OCI-LY1 (cell line): ENCODE measurements at regions not wholly inside any gene's neighbourhood (a gene's known extent, or its start where the extent isn't known, plus 50 kb on each side); places are given as distances from the start of the nearest gene placed in this dataset.

ENCODE experiments used
- H2AFZ ChIP-seq: fragments of 200-600 bp; sonication (generic), shearing (Covaris generic); 2 replicates; pipeline ENCODE4 v1.6.0; 2014; ENCODE audit warnings: antibody characterized with exemption, mild to moderate bottlenecking, low read length
- H3F3A ChIP-seq: fragments of 200-600 bp; sonication (generic), shearing (Covaris generic); 2 replicates; pipeline ENCODE4 v1.6.0; 2014; ENCODE audit warnings: mild to moderate bottlenecking, antibody characterized with exemption, low read length, moderate library complexity; ENCODE audit not compliant: insufficient read depth
- H3K27ac ChIP-seq: fragments of 200-600 bp; sonication (generic); 2 replicates; pipeline ENCODE4 v1.5.1; 2014; ENCODE audit warnings: low read length, mixed run types, mild to moderate bottlenecking, low read depth; ENCODE audit not compliant: poor library complexity, severe bottlenecking
- H3K27me3 ChIP-seq: fragments of 200-600 bp; sonication (generic); 2 replicates; pipeline ENCODE4 v1.6.0; 2014; ENCODE audit warnings: antibody characterized with exemption, mild to moderate bottlenecking, low read length, moderate library complexity; ENCODE audit not compliant: insufficient read depth
- H3K36me3 ChIP-seq: fragments of 200-600 bp; sonication (generic); 2 replicates; pipeline ENCODE4 v1.6.1; 2014; ENCODE audit warnings: mild to moderate bottlenecking, antibody characterized with exemption, low read length, moderate library complexity, mixed read lengths; ENCODE audit not compliant: insufficient read depth
- H3K4me1 ChIP-seq: fragments of 200-600 bp; sonication (generic); 2 replicates; pipeline ENCODE4 v1.5.1; 2014; ENCODE audit warnings: mild to moderate bottlenecking, low read length, moderate library complexity; ENCODE audit not compliant: insufficient read depth, severe bottlenecking
- H3K4me2 ChIP-seq: fragments of 200-600 bp; sonication (generic), shearing (Covaris generic); 2 replicates; pipeline ENCODE4 v1.6.1; 2014; ENCODE audit warnings: low read length
- H3K4me3 ChIP-seq: fragments of 200-600 bp; sonication (generic); 2 replicates; pipeline ENCODE4 v1.5.1; 2014; ENCODE audit warnings: low read length, low read depth, mild to moderate bottlenecking, mixed read lengths; ENCODE audit not compliant: poor library complexity, severe bottlenecking
- H3K79me2 ChIP-seq: fragments of 200-600 bp; shearing (Covaris generic); 2 replicates; pipeline ENCODE4 v1.6.1; 2016; ENCODE audit warnings: mixed run types, low read length, mixed read lengths; ENCODE audit not compliant: insufficient read depth
- H3K9ac ChIP-seq: fragments of 200-600 bp; sonication (generic), shearing (Covaris generic); 2 replicates; pipeline ENCODE4 v1.6.1; 2014; ENCODE audit warnings: mild to moderate bottlenecking, low read length, mixed read lengths
- H3K9me2 ChIP-seq: fragments of 200-600 bp; sonication (generic), shearing (Covaris generic); 2 replicates; pipeline ENCODE4 v1.6.1; 2014; ENCODE audit warnings: low read depth, mild to moderate bottlenecking, low read length, mixed read lengths
- H3K9me3 ChIP-seq: fragments of 200-600 bp; shearing (Covaris generic); 2 replicates; pipeline ENCODE4 v1.6.1; 2014; ENCODE audit warnings: low read length, mixed read lengths
- H4K20me1 ChIP-seq: fragments of 200-600 bp; sonication (generic), shearing (Covaris generic); 2 replicates; pipeline ENCODE4 v1.6.0; 2016; ENCODE audit warnings: mild to moderate bottlenecking, low read length; ENCODE audit not compliant: insufficient read depth
- EZH2 ChIP-seq: fragments of 200-600 bp; sonication (generic), shearing (Covaris generic); IDR thresholded peaks from 2 replicates; pipeline ENCODE4 v1.8.0; 2017; ENCODE audit warnings: borderline replicate concordance, mixed run types, mild to moderate bottlenecking, antibody characterized with exemption, low read length, moderate library complexity, mixed read lengths
- TF ChIP-seq, protein P1 (sequence below): fragments of 200-600 bp; sonication (generic), shearing (Covaris generic); IDR thresholded peaks from 2 replicates; pipeline ENCODE4 v1.5.1; 2017; ENCODE audit warnings: mild to moderate bottlenecking, antibody characterized with exemption, low read length, moderate library complexity, mixed read lengths

- H3K4me3 ChIP-seq = no peak overlapping the region
- no peaks in the 10 kb centered on the region for H3K27me3 ChIP-seq
- no peak overlapping the region for H3K27ac ChIP-seq
- no peaks in the 10 kb centered on the region for H4K20me1 ChIP-seq
- H3K9ac ChIP-seq = no peak overlapping the region
- no peaks in the 10 kb centered on the region for H3F3A ChIP-seq
- H3K4me1 ChIP-seq = no peaks in the 10 kb centered on the region
- no peaks in the 10 kb centered on the region for H3K9me3 ChIP-seq
- no peak overlapping the region for H3K4me2 ChIP-seq
- no peaks in the 10 kb centered on the region for H3K36me3 ChIP-seq
- no peak overlapping the region for H2AFZ ChIP-seq
- H3K9me2 ChIP-seq = no peaks in the 10 kb centered on the region
- H3K79me2 ChIP-seq = no peaks in the 10 kb centered on the region
- TF ChIP-seq, protein P1, sequence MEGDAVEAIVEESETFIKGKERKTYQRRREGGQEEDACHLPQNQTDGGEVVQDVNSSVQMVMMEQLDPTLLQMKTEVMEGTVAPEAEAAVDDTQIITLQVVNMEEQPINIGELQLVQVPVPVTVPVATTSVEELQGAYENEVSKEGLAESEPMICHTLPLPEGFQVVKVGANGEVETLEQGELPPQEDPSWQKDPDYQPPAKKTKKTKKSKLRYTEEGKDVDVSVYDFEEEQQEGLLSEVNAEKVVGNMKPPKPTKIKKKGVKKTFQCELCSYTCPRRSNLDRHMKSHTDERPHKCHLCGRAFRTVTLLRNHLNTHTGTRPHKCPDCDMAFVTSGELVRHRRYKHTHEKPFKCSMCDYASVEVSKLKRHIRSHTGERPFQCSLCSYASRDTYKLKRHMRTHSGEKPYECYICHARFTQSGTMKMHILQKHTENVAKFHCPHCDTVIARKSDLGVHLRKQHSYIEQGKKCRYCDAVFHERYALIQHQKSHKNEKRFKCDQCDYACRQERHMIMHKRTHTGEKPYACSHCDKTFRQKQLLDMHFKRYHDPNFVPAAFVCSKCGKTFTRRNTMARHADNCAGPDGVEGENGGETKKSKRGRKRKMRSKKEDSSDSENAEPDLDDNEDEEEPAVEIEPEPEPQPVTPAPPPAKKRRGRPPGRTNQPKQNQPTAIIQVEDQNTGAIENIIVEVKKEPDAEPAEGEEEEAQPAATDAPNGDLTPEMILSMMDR = no peak
- TF ChIP-seq EZH2 = no peak
These were observed 210.4 kb upstream of the N4BP1 start for GRCh38 chr16:48820379-48820778.

- Histone ChIP-seq H3K36me3 (no peaks in the 10 kb centered on the region), H4K20me1 (no peaks in the 10 kb centered on the region), H3K27me3 (no peaks in the 10 kb centered on the region), H3K9me3 (no peaks in the 10 kb centered on the region), H2AFZ (no peak overlapping the region), H3K9me2 (no peaks in the 10 kb centered on the region), H3K4me3 (no peak overlapping the region), H3K9ac (no peak overlapping the region), H3K4me1 (no peaks in the 10 kb centered on the region), H3K79me2 (no peaks in the 10 kb centered on the region), H3K27ac (no peak overlapping the region), H3F3A (no peaks in the 10 kb centered on the region), H3K4me2 (no peak overlapping the region)
- TF ChIP-seq, protein P1 = no peak
- no peak for TF ChIP-seq EZH2
These were observed 208.3 kb upstream of the N4BP1 start for GRCh38 chr16:48818257-48818656.

- H3K9me2 ChIP-seq = no peaks in the 10 kb centered on the region
- no peaks in the 10 kb centered on the region for H3K4me1 ChIP-seq
- no peaks in the 10 kb centered on the region for H4K20me1 ChIP-seq
- H3K79me2 ChIP-seq = no peaks in the 10 kb centered on the region
- no peaks in the 10 kb centered on the region for H3K36me3 ChIP-seq
- H3K9me3 ChIP-seq = no peaks in the 10 kb centered on the region
- H3K27me3 ChIP-seq = no peaks in the 10 kb centered on the region
- no peak overlapping the region for H3K4me3 ChIP-seq
- no peak overlapping the region for H2AFZ ChIP-seq
- H3K27ac ChIP-seq = no peak overlapping the region
- H3K4me2 ChIP-seq = no peak overlapping the region
- no peak overlapping the region for H3K9ac ChIP-seq
- no peaks in the 10 kb centered on the region for H3F3A ChIP-seq
- no peak for TF ChIP-seq EZH2
- TF ChIP-seq, protein P1 = no peak
These were observed 207.1 kb upstream of the N4BP1 start for GRCh38 chr16:48817032-48817431.
